Lung (tissue), 11 donors: ENCODE measurements at regions not wholly inside any gene's neighbourhood (a gene's known extent, or its start where the extent isn't known, plus 50 kb on each side); places are given as distances from the start of the nearest gene placed in this dataset.

Experiments used
- ATAC-seq: fragments of 200-7000 bp; cut with Tn5 transposase; one replicate; pipeline ENCODE4 v1.9.1; 2020; ENCODE audit warnings: moderate number of reproducible peaks; ENCODE audit not compliant: insufficient read depth, low FRiP score
- DNase-seq, 3 donors: peaks; one replicate each; pipeline ENCODE4 v3.0.0-alpha.2; 2013 to 2017
- H3K27ac ChIP-seq, 2 donors: one replicate each; pipeline ENCODE4 v1.5.1; 2013; ENCODE audit warnings: mild to moderate bottlenecking in 2 of 2, moderate library complexity in 2 of 2, control low read depth in 1 of 2, inconsistent platforms in 1 of 2, low read depth in 1 of 2, low read length in 1 of 2
- H3K27me3 ChIP-seq, 3 donors: one replicate each; pipeline ENCODE4 v1.5.1; 2013; ENCODE audit warnings: low read length in 2 of 3; ENCODE audit not compliant: control insufficient read depth in 3 of 3, insufficient read depth in 3 of 3
- H3K36me3 ChIP-seq, 4 donors: one replicate each; pipeline ENCODE4 v1.5.1; 2013; ENCODE audit warnings: low read length in 4 of 4, mild to moderate bottlenecking in 1 of 4, moderate library complexity in 1 of 4; ENCODE audit not compliant: control insufficient read depth in 4 of 4, insufficient read depth in 4 of 4
- H3K4me1 ChIP-seq, 5 donors: one replicate each; pipeline ENCODE4 v1.5.1; 2013; ENCODE audit warnings: low read length in 5 of 5, mild to moderate bottlenecking in 2 of 5, moderate library complexity in 1 of 5; ENCODE audit not compliant: control insufficient read depth in 5 of 5, insufficient read depth in 5 of 5
- H3K4me3 ChIP-seq: one replicate; pipeline ENCODE4 v1.5.1; 2013; ENCODE audit warnings: mild to moderate bottlenecking, control low read depth, moderate library complexity
- H3K9ac ChIP-seq, 2 donors: one replicate each; pipeline ENCODE4 v1.5.1; 2013; ENCODE audit warnings: low read length in 2 of 2, control low read depth in 1 of 2; ENCODE audit not compliant: insufficient read depth in 1 of 2
- H3K9me3 ChIP-seq, 4 donors: one replicate each; pipeline ENCODE4 v1.5.1; 2013; ENCODE audit warnings: low read length in 3 of 4, mild to moderate bottlenecking in 1 of 4, moderate library complexity in 1 of 4; ENCODE audit not compliant: control insufficient read depth in 4 of 4, insufficient read depth in 3 of 4
- CTCF ChIP-seq: IDR thresholded peaks from 2 replicates; pipeline ENCODE4 v1.5.1; 2012; ENCODE audit warnings: mild to moderate bottlenecking; ENCODE audit errors: control extremely low read depth, extremely low read depth
- WGBS, 2 donors: extraction: QIAGEN DNeasy Blood & Tissue Kit; methylation state at CpG; one replicate each; pipeline ENCODE4 v1.1.7; 2013; 5-methylcytosine and 5-hydroxymethylcytosine counted together
- donor health status: control.
- donor health status: control.
- donor health status: Bipolar disorder and iron deficiency.
- donor health status: healthy.
- donor health status: DM: yes; HTN: yes; CAD: no.

DNA sequence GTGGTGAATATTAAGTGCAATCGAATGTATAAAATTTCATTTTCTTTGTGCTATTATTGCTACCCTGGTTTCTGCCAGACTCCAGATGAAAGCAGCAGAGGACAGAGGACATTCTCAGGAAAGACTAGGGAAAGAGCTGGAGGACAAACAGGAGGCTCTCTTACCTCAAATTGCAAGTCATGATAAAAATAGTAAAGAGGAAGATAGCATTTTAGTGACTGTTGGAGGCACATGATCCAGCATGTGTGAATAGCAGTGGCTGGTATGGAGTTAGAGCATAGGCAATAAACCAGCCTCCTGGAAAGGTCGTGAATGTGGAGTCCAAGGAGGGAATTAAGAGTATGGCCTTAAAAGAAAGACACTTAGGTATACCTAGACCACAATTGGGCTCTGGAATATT is 1040.0 kb downstream of the STPG2 start:
- DNase-seq (no peak), ATAC-seq (no peak)
- H3K9me3 ChIP-seq = no peaks in the 10 kb centered on the region
- no peak overlapping the region for H3K9ac ChIP-seq
- TF ChIP-seq CTCF = no peak
- no peaks in the 10 kb centered on the region for H3K4me1 ChIP-seq
- no peak overlapping the region for H3K4me3 ChIP-seq
- H3K27me3 ChIP-seq = no peaks in the 10 kb centered on the region
- no peak overlapping the region for H3K27ac ChIP-seq
- 65 to 68% methylated on average over 2 of the region's 2 CpGs for WGBS, 2 donors
- H3K36me3 ChIP-seq = no peaks in the 10 kb centered on the region

DNA sequence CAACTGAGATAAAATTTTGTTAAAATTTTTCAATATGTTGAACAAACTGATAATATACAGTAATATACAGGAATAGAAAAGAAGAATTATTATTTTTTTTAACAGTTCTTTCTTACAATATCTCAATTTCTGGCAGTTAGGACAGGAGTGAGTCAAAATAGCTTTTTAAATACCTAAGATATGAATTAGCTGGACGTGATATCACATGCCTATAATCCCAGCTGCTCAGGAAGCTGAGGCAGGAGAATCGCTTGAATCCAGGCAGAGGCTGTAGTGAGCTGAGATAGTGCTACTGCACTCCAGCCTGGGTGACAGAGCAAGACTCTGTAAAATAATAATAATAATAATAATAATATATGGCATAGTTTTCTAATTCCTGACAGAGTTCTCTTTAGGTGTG is 1039.3 kb downstream of the STPG2 start:
- H3K9ac ChIP-seq = no peak overlapping the region
- no peak overlapping the region for H3K4me3 ChIP-seq
- no peaks in the 10 kb centered on the region for H3K36me3 ChIP-seq
- no peak for DNase-seq
- no peaks in the 10 kb centered on the region for H3K27me3 ChIP-seq
- no peak for ATAC-seq
- 63 to 88% methylated on average over 2 of the region's 2 CpGs for WGBS, 2 donors
- H3K4me1 ChIP-seq = no peaks in the 10 kb centered on the region
- TF ChIP-seq CTCF = no peak
- no peak overlapping the region for H3K27ac ChIP-seq
- no peaks in the 10 kb centered on the region for H3K9me3 ChIP-seq

GRCh38 chr4:97104666-97105065 is 1038.6 kb downstream of the STPG2 start:
- no peaks in the 10 kb centered on the region for H3K27me3 ChIP-seq
- no peak for ATAC-seq
- no peak overlapping the region for H3K9ac ChIP-seq
- WGBS, 2 donors = 78 to 85% methylated on average over 3 of the region's 3 CpGs
- no peaks in the 10 kb centered on the region for H3K9me3 ChIP-seq
- no peak for TF ChIP-seq CTCF
- H3K36me3 ChIP-seq = no peaks in the 10 kb centered on the region
- H3K27ac ChIP-seq = no peak overlapping the region
- H3K4me3 ChIP-seq = no peak overlapping the region
- DNase-seq = no peak
- no peaks in the 10 kb centered on the region for H3K4me1 ChIP-seq

- DNase-seq (no peak), ATAC-seq (no peak)
- Histone ChIP-seq H3K36me3 (no peaks in the 10 kb centered on the region), H3K9ac (no peak overlapping the region), H3K9me3 (no peaks in the 10 kb centered on the region), H3K27me3 (no peaks in the 10 kb centered on the region), H3K4me1 (no peaks in the 10 kb centered on the region), H3K4me3 (no peak overlapping the region), H3K27ac (no peak overlapping the region)
- 68 to 78% methylated on average over 3 of the region's 3 CpGs for WGBS, 2 donors
- no peak for TF ChIP-seq CTCF
These were observed 1037.8 kb downstream of the STPG2 start for GRCh38 chr4:97105347-97106099.
